CD4-positive, alpha-beta T cell (primary cell): ENCODE measurements at regions not wholly inside any gene's neighbourhood (a gene's known extent, or its start where the extent isn't known, plus 50 kb on each side); places are given as distances from the start of the nearest gene placed in this dataset.

Source experiments
- ATAC-seq: fragments of 200-7000 bp; cut with Tn5 transposase; one replicate; pipeline ENCODE4 v1.10.0; 2022; ENCODE audit warnings: mild to moderate bottlenecking; ENCODE audit not compliant: poor library complexity
- CTCF ChIA-PET: fragments of 350-600 bp; sonication (Branson Sonifier 250); formaldehyde crosslinking; loops from one replicate; lab custom pipeline; 2021; ENCODE audit warnings: antibody characterized with exemption, inconsistent platforms; lab: Charles Lee
- POLR2A ChIA-PET: fragments of 350-600 bp; sonication (Branson Sonifier 250); formaldehyde crosslinking; loops from one replicate; lab custom pipeline; 2021; ENCODE audit warnings: antibody characterized with exemption, inconsistent platforms; lab: Charles Lee
- DNase-seq, 14 experiments: peaks; one replicate each; pipeline ENCODE4 v3.0.0-alpha.2; 2013 to 2020; ENCODE audit warnings: mixed read lengths in 2 of 14
- H3K27ac ChIP-seq, 2 donors: one replicate each; pipeline versions ENCODE4 v1.5.1 to v1.7.0; 2013; ENCODE audit warnings: low read length in 2 of 2, low read depth in 1 of 2, mild to moderate bottlenecking in 1 of 2
- H3K27me3 ChIP-seq, 2 experiments: 1 replicate in 1 of 2; 2 replicates in 1 of 2; pipeline versions ENCODE4 v1.6.1 to v1.7.0; 2013; ENCODE audit warnings: low read length in 2 of 2, control low read depth in 1 of 2, mild to moderate bottlenecking in 1 of 2, moderate library complexity in 1 of 2; ENCODE audit not compliant: insufficient read depth in 2 of 2, control insufficient read depth in 1 of 2
- H3K36me3 ChIP-seq: one replicate; pipeline ENCODE4 v1.6.1; 2013; ENCODE audit warnings: low read length, control low read depth; ENCODE audit not compliant: insufficient read depth
- H3K4me1 ChIP-seq: one replicate; pipeline ENCODE4 v1.6.1; 2013; ENCODE audit warnings: low read length, control low read depth; ENCODE audit not compliant: insufficient read depth
- H3K4me3 ChIP-seq: one replicate; pipeline ENCODE4 v1.5.1; 2013; ENCODE audit warnings: mild to moderate bottlenecking, low read length, moderate library complexity
- H3K9me3 ChIP-seq, 2 experiments: 1 replicate in 1 of 2; 2 replicates in 1 of 2; pipeline versions ENCODE4 v1.6.1 to v1.7.0; 2013; ENCODE audit warnings: low read length in 2 of 2, mild to moderate bottlenecking in 2 of 2, control low read depth in 1 of 2, moderate library complexity in 1 of 2; ENCODE audit not compliant: control insufficient read depth in 1 of 2, insufficient read depth in 1 of 2
- H3K27ac Mint-ChIP-seq: one replicate; pipeline ENCODE4 v1.8.0; 2020; ENCODE audit warnings: mixed read lengths
- H3K27me3 Mint-ChIP-seq: one replicate; pipeline ENCODE4 v1.8.0; 2021; ENCODE audit warnings: mixed read lengths
- H3K36me3 Mint-ChIP-seq: one replicate; pipeline ENCODE4 v1.8.0; 2021; ENCODE audit warnings: low read depth, mixed read lengths
- H3K4me1 Mint-ChIP-seq: one replicate; pipeline ENCODE4 v1.8.0; 2021; ENCODE audit warnings: low read depth, mixed read lengths
- H3K4me3 Mint-ChIP-seq: one replicate; pipeline ENCODE4 v1.8.0; 2020; ENCODE audit warnings: mild to moderate bottlenecking, mixed read lengths
- H3K9me3 Mint-ChIP-seq: one replicate; pipeline ENCODE4 v1.8.0; 2020; ENCODE audit warnings: mixed read lengths
- intact Hi-C, 2 experiments: fragments of 100-400 bp; cut with DNase I in 1 of 2; cut with micrococcal nuclease in 1 of 2; formaldehyde crosslinking; loops; one replicate each; pipeline versions ENCODE4 v1.15.1 to v1.9.0; 2023 to 2025; cut with DNase I, micrococcal nuclease
- TF ChIP-seq, protein P1 (sequence below): fragments of 200-600 bp; IDR thresholded peaks from one replicate; pipeline ENCODE4 v1.8.0; 2022; ENCODE audit warnings: antibody characterized with exemption, mild to moderate bottlenecking

DNA sequence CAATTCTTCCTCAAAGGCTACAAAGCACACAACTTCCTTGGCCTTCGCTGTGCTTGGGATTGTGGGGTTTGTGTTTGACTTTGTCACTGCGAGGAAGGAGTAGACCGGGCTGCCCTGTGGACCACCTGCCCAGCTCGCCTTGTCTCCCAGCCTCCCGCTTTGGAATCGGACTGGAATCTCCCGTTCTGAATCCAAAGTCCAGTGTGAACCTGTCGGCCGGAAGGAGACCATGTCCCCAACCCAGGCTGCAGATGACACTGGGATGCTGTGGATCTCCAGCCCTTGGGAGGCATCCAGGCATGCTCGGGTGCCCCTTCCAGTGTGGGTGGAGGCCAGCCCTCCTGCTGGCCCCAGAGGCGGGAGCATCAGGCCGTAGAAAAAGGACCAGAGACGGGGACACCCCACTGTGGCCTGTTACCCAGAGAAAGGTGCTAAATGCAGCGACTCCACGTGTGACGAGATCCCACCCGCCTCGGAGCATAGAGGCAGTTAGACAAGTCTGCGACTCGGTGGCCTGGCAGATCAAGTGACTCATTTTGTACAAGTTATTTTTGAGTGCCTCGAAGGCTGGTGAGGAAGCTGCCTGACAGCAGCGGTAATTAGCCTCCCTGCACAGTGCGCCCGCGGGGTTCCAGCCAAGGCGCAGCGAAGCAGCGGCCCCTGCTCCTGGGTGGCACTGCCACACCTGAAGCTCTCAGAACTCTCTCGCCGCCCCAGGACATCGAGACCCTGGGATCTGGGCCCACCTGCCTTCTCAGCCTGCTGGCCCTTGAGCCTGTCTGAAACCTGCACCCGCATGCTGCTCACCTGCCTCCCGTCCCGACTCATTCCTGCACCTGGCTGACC is 57.5 kb downstream of the ADRA2C start:
- Histone ChIP-seq H3K9me3 (peaks cover 0 to 4% of the 10 kb centered on the region in 2 experiments), H3K4me3 (no peak overlapping the region), H3K4me1 (no peaks in the 10 kb centered on the region), H3K27me3 (no peaks in the 10 kb centered on the region), H3K27ac (no peak overlapping the region), H3K36me3 (no peaks in the 10 kb centered on the region)
- Mint-ChIP-seq H3K27me3 (no peaks in the 10 kb centered on the region), H3K9me3 (no peaks in the 10 kb centered on the region), H3K36me3 (no peaks in the 10 kb centered on the region), H3K27ac (no peak overlapping the region), H3K4me3 (no peak overlapping the region), H3K4me1 (no peaks in the 10 kb centered on the region)
- ATAC-seq: no peak
- intact Hi-C loops: no loop called here
- no peak for DNase-seq
- ChIA-PET POLR2A (no interaction called here), CTCF (no interaction called here)
- TF ChIP-seq, protein P1, sequence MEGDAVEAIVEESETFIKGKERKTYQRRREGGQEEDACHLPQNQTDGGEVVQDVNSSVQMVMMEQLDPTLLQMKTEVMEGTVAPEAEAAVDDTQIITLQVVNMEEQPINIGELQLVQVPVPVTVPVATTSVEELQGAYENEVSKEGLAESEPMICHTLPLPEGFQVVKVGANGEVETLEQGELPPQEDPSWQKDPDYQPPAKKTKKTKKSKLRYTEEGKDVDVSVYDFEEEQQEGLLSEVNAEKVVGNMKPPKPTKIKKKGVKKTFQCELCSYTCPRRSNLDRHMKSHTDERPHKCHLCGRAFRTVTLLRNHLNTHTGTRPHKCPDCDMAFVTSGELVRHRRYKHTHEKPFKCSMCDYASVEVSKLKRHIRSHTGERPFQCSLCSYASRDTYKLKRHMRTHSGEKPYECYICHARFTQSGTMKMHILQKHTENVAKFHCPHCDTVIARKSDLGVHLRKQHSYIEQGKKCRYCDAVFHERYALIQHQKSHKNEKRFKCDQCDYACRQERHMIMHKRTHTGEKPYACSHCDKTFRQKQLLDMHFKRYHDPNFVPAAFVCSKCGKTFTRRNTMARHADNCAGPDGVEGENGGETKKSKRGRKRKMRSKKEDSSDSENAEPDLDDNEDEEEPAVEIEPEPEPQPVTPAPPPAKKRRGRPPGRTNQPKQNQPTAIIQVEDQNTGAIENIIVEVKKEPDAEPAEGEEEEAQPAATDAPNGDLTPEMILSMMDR: no peak

DNA sequence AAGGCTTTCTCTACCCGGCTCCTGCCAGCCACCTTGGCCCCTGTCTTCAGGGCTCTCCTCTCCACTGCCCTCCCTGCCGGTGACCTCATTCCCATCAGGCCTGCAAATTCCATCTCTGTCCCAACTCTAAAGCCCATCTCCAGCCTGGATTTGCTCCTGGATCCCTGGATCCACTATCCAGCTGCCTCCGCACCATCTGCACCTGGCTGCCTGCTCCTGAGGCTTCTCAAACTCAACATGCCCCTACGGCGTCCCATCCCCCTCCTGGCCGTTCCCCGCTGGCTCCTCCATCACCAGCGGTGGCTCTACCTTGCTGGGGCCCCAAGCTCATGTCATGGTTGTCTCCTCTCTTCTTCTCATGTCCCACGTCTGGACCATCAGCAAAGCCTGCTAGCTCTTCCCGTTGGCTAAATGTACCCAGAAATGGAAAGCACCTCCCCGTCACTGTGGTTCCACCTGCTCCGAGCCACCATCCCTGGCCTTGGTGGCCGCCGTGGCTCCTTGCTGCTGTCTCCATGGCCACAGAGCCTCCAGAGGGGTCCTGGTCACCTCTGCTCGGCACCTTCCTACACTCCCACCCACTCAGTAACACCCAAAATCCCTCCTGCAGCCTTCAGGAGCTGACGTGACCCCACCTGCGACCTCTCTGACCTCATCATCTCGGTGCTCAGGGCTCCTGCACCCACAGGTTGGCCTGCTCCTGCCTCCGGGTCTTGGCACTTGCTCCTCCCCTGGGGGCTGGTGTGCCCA is 58.5 kb downstream of the ADRA2C start:
- no peak overlapping the region for H3K27ac ChIP-seq
- peaks cover 0 to 4% of the 10 kb centered on the region in 2 experiments for H3K9me3 ChIP-seq
- Mint-ChIP-seq H3K27ac (no peak overlapping the region), H3K4me3 (no peak overlapping the region), H3K27me3 (peaks cover 4% of the 10 kb centered on the region), H3K36me3 (no peaks in the 10 kb centered on the region), H3K9me3 (no peaks in the 10 kb centered on the region), H3K4me1 (no peaks in the 10 kb centered on the region)
- ATAC-seq (no peak), DNase-seq (no peak)
- H3K4me3 ChIP-seq: no peak overlapping the region
- no peaks in the 10 kb centered on the region for H3K36me3 ChIP-seq
- no peaks in the 10 kb centered on the region for H3K4me1 ChIP-seq
- ChIA-PET POLR2A (no interaction called here), CTCF (no interaction called here)
- TF ChIP-seq, protein P1: no peak
- intact Hi-C loops: no loop called here
- H3K27me3 ChIP-seq: no peaks in the 10 kb centered on the region

DNA sequence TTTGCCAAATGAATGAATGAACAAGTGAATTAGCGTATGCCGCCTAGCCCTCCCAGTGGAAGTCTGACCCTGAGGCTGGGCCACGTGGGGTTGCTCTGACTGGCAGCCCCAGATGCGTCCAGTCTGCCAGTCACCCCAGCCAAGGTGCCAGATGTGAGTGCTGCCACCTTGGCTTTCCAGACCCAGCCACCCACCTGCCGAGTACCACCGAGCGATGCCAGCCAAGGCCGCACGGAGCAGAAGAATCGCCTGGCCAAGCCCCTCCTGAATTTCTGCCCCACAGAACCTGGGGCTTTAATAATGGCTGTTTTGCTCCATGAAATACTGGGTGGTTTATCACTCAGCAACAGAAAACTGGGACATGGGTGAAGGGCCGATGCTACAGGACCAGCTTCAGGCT is 59.3 kb downstream of the ADRA2C start:
- Histone ChIP-seq H3K4me3 (no peak overlapping the region), H3K4me1 (no peaks in the 10 kb centered on the region), H3K27me3 (no peaks in the 10 kb centered on the region), H3K36me3 (no peaks in the 10 kb centered on the region), H3K9me3 (peaks cover 0 to 4% of the 10 kb centered on the region in 2 experiments), H3K27ac (no peak overlapping the region)
- Mint-ChIP-seq H3K4me1 (no peaks in the 10 kb centered on the region), H3K9me3 (no peaks in the 10 kb centered on the region), H3K4me3 (no peak overlapping the region), H3K36me3 (no peaks in the 10 kb centered on the region), H3K27me3 (peaks cover 4% of the 10 kb centered on the region), H3K27ac (no peak overlapping the region)
- intact Hi-C loops: no loop called here
- POLR2A ChIA-PET: no interaction called here
- ATAC-seq: no peak
- DNase-seq: no peak
- TF ChIP-seq, protein P1: no peak
- CTCF ChIA-PET: no interaction called here
